ENCODE measurements at regions not wholly inside any gene's neighbourhood (a gene's known extent, or its start where the extent isn't known, plus 50 kb on each side); places are given as distances from the start of the nearest gene placed in this dataset.

DNA sequence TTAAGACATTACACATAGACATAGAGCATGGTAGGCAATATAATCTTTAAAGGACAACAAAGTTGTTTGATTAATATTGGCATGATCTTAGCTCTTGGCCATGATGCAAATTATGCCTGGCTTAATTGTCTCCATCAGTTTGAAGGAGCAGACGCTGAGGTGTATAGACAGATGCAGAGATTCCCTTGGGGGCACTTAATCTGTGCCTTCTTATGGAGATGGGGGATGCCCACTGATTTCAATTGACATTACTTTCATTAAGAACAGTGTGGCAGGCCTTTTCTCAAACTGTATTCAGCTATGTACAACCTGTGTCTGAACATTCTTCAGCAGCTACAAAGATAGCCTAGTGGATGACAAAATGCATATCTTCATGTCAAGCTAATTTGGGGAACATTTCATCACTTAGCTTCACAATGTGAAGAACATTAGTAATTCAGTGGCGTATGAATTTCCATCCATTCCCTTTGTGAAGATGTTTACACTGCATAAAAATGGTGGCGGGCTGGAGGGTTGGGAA, 85.3 kb upstream of the MYCBP2 start:
- no peaks in the 10 kb centered on the region for H3K36me3 Mint-ChIP-seq
- ATAC-seq (ENCODE audit: low read depth) (no peak), DNase-seq (ENCODE audit: low spot score in 2 of 2) (no peak)
- no peaks in the 10 kb centered on the region for H3K27me3 Mint-ChIP-seq
- H3K4me3 Mint-ChIP-seq = no peak overlapping the region
- H3K9me3 Mint-ChIP-seq = no peaks in the 10 kb centered on the region
- no peak overlapping the region for H3K27ac Mint-ChIP-seq
- H3K4me1 Mint-ChIP-seq = peaks cover 24% of the 10 kb centered on the region

DNA sequence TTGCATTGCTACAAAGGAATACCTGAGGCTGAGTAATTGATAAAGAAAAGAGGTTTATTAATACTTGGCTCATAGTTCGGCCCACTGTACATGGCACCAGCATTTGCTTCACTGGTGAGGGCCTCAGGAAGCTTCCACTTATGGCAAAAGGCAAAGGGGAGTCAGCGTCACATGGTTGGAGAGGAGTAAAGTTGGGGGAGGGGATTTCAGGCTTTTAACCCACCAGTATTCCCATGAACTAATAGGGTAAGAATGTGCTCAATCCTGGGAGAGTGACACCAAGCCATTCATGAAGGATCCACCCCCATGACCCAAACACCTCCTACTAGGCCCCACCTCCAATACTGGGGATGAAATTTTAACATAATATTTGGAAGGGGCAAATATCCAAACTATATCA, 82.5 kb upstream of the MYCBP2 start:
- ATAC-seq (ENCODE audit: low read depth) (no peak), DNase-seq (ENCODE audit: low spot score in 2 of 2) (no peak)
- H3K4me1 Mint-ChIP-seq = no peaks in the 10 kb centered on the region
- no peaks in the 10 kb centered on the region for H3K9me3 Mint-ChIP-seq
- H3K36me3 Mint-ChIP-seq = no peaks in the 10 kb centered on the region
- H3K4me3 Mint-ChIP-seq = no peak overlapping the region
- H3K27ac Mint-ChIP-seq = no peak overlapping the region
- no peaks in the 10 kb centered on the region for H3K27me3 Mint-ChIP-seq

DNA sequence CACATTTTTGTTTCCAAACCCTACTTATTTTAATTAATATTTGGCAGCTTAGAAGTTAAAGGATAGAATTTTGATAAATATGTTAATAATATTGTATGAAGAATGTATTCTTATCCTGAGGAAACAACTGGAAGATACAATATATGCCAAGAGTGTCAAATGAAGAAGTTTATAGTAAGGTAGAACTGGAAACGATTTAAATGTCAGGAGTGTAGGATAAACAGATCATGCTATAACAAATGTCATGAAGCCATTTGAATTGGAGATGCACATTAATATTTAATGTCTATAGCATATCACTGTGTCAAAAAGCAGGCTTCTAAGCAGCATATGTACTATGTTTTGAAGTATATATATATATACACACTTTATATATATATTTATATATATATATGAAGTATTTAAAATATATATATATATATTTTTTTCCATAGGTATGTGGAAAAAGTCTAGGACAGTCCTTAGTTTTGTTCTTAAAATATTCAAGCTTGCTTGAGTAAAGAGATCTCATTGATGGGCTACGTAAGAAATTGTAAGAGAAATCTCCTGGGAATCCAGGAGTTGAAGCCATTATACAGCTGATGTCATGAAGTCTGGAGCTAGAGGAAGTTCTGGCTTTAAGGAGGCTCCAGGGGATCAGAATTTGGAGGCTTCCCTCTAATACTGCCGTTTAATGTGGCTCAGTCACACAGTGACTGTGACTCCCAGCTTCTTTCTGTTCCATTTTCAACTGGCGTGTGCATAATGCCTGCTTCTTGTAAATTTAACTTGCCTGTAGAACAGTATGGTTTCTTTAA, 79.9 kb upstream of the MYCBP2 start:
- DNase-seq (ENCODE audit: low spot score in 2 of 2) (no peak), ATAC-seq (ENCODE audit: low read depth) (no peak)
- Mint-ChIP-seq H3K36me3 (no peaks in the 10 kb centered on the region), H3K27me3 (no peaks in the 10 kb centered on the region), H3K4me3 (no peak overlapping the region), H3K27ac (no peak overlapping the region), H3K4me1 (no peaks in the 10 kb centered on the region), H3K9me3 (no peaks in the 10 kb centered on the region)

- Mint-ChIP-seq H3K36me3 (no peaks in the 10 kb centered on the region), H3K27me3 (no peaks in the 10 kb centered on the region), H3K4me3 (no peak overlapping the region), H3K9me3 (no peaks in the 10 kb centered on the region), H3K4me1 (no peaks in the 10 kb centered on the region), H3K27ac (no peak overlapping the region)
- DNase-seq (ENCODE audit: low spot score in 2 of 2) (no peak), ATAC-seq (ENCODE audit: low read depth) (no peak)
Observed at GRCh38 chr13:77398825-77399620, 72.1 kb upstream of the MYCBP2 start.

GRCh38 chr13:77397636-77398035, 70.7 kb upstream of the MYCBP2 start:
- Mint-ChIP-seq H3K9me3 (no peaks in the 10 kb centered on the region), H3K4me1 (no peaks in the 10 kb centered on the region), H3K27ac (no peak overlapping the region), H3K4me3 (no peak overlapping the region), H3K27me3 (no peaks in the 10 kb centered on the region), H3K36me3 (no peaks in the 10 kb centered on the region)
- ATAC-seq (ENCODE audit: low read depth) (no peak), DNase-seq (ENCODE audit: low spot score in 2 of 2) (no peak)

DNA sequence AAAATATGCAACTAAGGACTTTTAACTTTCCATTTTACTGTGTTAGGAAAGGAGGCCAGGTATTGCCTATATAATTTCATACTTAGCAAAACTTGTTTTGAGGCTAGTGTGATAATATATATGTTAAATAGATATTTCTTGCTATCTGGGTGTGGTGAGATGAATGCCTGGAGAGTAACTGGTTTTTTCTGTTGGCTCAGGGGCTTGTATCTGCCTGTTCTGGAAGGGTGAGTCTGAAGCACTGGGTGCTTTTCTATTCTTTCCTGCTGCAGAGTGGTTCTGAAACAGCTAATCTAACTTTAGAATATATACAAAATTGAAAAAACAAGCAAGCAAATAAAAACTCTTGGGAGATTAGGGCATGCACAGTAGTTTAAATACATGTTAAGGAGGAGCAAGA, 64.6 kb upstream of the MYCBP2 start:
- ATAC-seq (ENCODE audit: low read depth) = no peak
- H3K27ac Mint-ChIP-seq = no peak overlapping the region
- H3K9me3 Mint-ChIP-seq = no peaks in the 10 kb centered on the region
- no peaks in the 10 kb centered on the region for H3K4me1 Mint-ChIP-seq
- no peak overlapping the region for H3K4me3 Mint-ChIP-seq
- no peak for DNase-seq (ENCODE audit: low spot score in 2 of 2)
- H3K36me3 Mint-ChIP-seq = no peaks in the 10 kb centered on the region
- no peaks in the 10 kb centered on the region for H3K27me3 Mint-ChIP-seq

DNA sequence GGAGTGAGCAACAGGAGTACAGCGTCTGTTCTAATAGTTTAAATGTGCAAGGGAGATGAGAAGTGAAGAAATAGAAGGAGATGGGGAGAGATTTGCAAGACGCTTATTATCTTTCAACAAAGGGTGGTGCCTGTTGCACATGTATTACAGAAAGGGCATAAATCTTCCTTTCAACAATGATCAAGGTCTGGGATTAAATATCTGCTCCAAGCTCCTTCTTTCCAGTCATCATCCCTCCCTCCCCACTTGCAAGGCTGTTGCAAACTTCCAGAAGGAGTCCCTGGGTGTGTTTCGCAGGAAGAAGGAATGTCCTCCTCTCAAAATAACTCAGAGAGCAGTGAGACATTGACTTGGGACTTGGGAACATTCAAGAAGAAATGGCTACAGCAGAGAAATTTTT, 63.5 kb upstream of the MYCBP2 start:
- Mint-ChIP-seq H3K36me3 (no peaks in the 10 kb centered on the region), H3K4me1 (no peaks in the 10 kb centered on the region), H3K27me3 (no peaks in the 10 kb centered on the region), H3K27ac (no peak overlapping the region), H3K4me3 (no peak overlapping the region), H3K9me3 (no peaks in the 10 kb centered on the region)
- ATAC-seq (ENCODE audit: low read depth) (no peak), DNase-seq (ENCODE audit: low spot score in 2 of 2) (no peak)

DNA sequence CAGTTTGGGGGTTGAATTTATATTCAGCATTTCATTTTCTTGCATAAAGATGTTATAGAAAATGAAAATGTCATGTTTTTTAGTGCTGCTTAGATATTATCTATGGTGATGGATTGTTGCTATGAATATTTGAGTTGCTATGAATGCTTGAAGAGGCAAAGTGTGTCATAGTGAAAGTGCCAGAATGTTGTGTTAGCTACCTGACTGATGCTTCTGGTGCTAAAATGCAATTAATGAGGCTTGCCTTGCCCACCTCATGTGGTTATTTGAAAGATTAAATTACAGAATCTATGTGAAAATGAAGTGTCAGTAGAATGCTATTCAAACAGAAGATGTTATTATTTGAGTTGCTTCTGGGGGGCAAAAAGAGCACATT, 62.7 kb upstream of the MYCBP2 start:
- Mint-ChIP-seq H3K27me3 (no peaks in the 10 kb centered on the region), H3K9me3 (no peaks in the 10 kb centered on the region), H3K27ac (no peak overlapping the region), H3K4me3 (no peak overlapping the region), H3K36me3 (no peaks in the 10 kb centered on the region), H3K4me1 (no peaks in the 10 kb centered on the region)
- no peak for DNase-seq (ENCODE audit: low spot score in 2 of 2)
- no peak for ATAC-seq (ENCODE audit: low read depth)

- Mint-ChIP-seq H3K4me1 (no peaks in the 10 kb centered on the region), H3K36me3 (no peaks in the 10 kb centered on the region), H3K27ac (no peak overlapping the region), H3K27me3 (no peaks in the 10 kb centered on the region), H3K9me3 (no peaks in the 10 kb centered on the region), H3K4me3 (no peak overlapping the region)
- DNase-seq (ENCODE audit: low spot score in 2 of 2) (no peak), ATAC-seq (ENCODE audit: low read depth) (no peak)
Observed at GRCh38 chr13:77388944-77389624, 62.2 kb upstream of the MYCBP2 start.

- no peak for ATAC-seq (ENCODE audit: low read depth)
- no peaks in the 10 kb centered on the region for H3K36me3 Mint-ChIP-seq
- no peak for DNase-seq (ENCODE audit: low spot score in 2 of 2)
- no peak overlapping the region for H3K4me3 Mint-ChIP-seq
- H3K9me3 Mint-ChIP-seq = no peaks in the 10 kb centered on the region
- H3K27me3 Mint-ChIP-seq = no peaks in the 10 kb centered on the region
- H3K27ac Mint-ChIP-seq = no peak overlapping the region
- H3K4me1 Mint-ChIP-seq = no peaks in the 10 kb centered on the region
Observed at GRCh38 chr13:77387607-77388200, 60.8 kb upstream of the MYCBP2 start.

DNA sequence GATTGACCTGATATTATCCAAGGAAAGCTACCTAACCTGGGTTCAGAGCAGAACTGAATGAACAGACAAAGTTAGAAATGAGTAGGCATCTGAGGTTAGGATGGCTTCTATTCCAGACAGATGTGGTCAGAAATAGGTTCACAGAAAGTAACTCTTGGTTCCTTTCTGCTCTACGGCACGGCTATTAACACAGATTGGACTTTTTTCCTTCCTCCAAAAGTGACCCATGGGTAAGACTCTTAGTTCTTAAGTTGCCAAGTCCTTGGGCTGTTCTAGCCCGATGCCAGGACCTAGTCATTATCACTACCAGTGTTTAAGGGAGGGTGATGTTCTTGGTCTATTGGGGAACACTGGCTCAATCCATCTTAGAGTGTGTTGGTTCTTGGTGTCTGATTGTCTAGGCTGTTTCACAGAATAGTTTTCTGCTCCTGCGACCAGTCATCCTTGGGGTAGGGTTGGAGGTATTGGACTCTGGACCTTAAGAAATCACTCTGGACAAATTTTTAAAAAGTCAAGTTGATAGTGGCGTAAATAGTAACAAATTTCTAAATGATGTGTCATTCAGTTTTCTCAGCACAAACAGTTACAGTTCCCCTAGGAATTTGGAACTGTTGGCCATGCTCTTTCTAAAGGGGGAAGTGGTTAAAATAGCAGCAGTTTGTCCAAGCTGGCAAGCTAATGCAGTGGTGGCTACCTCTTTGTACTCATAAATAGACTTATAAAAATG, 60.1 kb upstream of the MYCBP2 start:
- H3K4me3 Mint-ChIP-seq = no peak overlapping the region

GRCh38 chr13:77386046-77386445, 59.2 kb upstream of the MYCBP2 start:
- no peak for ATAC-seq (ENCODE audit: low read depth)

More for the DNA sequence above, 60.1 kb upstream of the MYCBP2 start:
- DNase-seq (ENCODE audit: low spot score in 2 of 2) = no peak
- no peaks in the 10 kb centered on the region for H3K27me3 Mint-ChIP-seq
- H3K36me3 Mint-ChIP-seq = no peaks in the 10 kb centered on the region
- ATAC-seq (ENCODE audit: low read depth) = no peak
- H3K27ac Mint-ChIP-seq = no peak overlapping the region
- H3K9me3 Mint-ChIP-seq = no peaks in the 10 kb centered on the region
- H3K4me1 Mint-ChIP-seq = no peaks in the 10 kb centered on the region

DNA sequence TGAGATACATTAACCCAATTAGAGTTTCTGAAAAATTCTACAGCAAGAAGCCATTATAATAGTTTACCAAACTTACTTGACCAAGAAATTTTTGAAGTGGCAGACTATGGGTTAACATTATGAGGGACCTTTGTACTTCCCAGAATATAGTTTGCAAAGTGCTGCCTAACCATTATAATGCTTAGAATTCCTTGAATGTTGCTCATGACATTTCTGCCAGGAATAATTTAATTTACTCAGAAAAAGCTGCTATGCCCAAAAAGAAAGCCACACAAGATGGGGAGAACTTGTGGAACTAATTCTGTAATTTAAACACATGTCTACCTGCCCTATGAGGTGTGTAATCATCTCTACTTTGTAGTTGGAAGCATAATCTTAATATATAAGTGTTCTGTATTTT, 58.1 kb upstream of the MYCBP2 start:
- DNase-seq (ENCODE audit: low spot score in 2 of 2) = no peak
- Mint-ChIP-seq H3K36me3 (no peaks in the 10 kb centered on the region), H3K27ac (no peak overlapping the region), H3K4me3 (no peak overlapping the region), H3K9me3 (no peaks in the 10 kb centered on the region), H3K4me1 (no peaks in the 10 kb centered on the region), H3K27me3 (no peaks in the 10 kb centered on the region)
- no peak for ATAC-seq (ENCODE audit: low read depth)

More at GRCh38 chr13:77386046-77386445, 59.2 kb upstream of the MYCBP2 start:
- Mint-ChIP-seq H3K4me3 (no peak overlapping the region), H3K4me1 (no peaks in the 10 kb centered on the region), H3K27ac (no peak overlapping the region), H3K27me3 (no peaks in the 10 kb centered on the region), H3K9me3 (no peaks in the 10 kb centered on the region), H3K36me3 (no peaks in the 10 kb centered on the region)
- no peak for DNase-seq (ENCODE audit: low spot score in 2 of 2)

Measured in memory B cell (primary cell).